ENCODE measurements at regions not wholly inside any gene's neighbourhood (a gene's known extent, or its start where the extent isn't known, plus 50 kb on each side); places are given as distances from the start of the nearest gene placed in this dataset.

GRCh38 chr1:219812491-219813203 is 115.7 kb downstream of the SLC30A10 start:
- TF ChIP-seq, protein P1, sequence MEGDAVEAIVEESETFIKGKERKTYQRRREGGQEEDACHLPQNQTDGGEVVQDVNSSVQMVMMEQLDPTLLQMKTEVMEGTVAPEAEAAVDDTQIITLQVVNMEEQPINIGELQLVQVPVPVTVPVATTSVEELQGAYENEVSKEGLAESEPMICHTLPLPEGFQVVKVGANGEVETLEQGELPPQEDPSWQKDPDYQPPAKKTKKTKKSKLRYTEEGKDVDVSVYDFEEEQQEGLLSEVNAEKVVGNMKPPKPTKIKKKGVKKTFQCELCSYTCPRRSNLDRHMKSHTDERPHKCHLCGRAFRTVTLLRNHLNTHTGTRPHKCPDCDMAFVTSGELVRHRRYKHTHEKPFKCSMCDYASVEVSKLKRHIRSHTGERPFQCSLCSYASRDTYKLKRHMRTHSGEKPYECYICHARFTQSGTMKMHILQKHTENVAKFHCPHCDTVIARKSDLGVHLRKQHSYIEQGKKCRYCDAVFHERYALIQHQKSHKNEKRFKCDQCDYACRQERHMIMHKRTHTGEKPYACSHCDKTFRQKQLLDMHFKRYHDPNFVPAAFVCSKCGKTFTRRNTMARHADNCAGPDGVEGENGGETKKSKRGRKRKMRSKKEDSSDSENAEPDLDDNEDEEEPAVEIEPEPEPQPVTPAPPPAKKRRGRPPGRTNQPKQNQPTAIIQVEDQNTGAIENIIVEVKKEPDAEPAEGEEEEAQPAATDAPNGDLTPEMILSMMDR (IDR thresholded peaks at IDR 0.05 in 2 of 3, conservative IDR thresholded peaks at IDR 0.05 in 1 of 3; ENCODE audit: borderline replicate concordance in 1 of 3, insufficient read depth in 1 of 3, low read depth in 2 of 3, low read length in 2 of 3), result peak; percentile 84 to 94 (median 85)
- peak; percentile 94 for TF ChIP-seq RAD21 (IDR thresholded peaks at IDR 0.05; ENCODE audit: low read depth)
- no peak for TF ChIP-seq POLR2AphosphoS5 (IDR thresholded peaks at IDR 0.05; ENCODE audit: low read depth, low read length)
- no peak for TF ChIP-seq POLR2A (IDR thresholded peaks at IDR 0.05; ENCODE audit: borderline replicate concordance, extremely low read depth, insufficient read depth, insufficient read length)
- no peak for TF ChIP-seq EZH2 (IDR thresholded peaks at IDR 0.05)
- TF ChIP-seq, protein P2, sequence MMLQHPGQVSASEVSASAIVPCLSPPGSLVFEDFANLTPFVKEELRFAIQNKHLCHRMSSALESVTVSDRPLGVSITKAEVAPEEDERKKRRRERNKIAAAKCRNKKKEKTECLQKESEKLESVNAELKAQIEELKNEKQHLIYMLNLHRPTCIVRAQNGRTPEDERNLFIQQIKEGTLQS (IDR thresholded peaks at IDR 0.05), result no peak
- no peak for TF ChIP-seq MAX (IDR thresholded peaks at IDR 0.05)
- peak; percentile 20 for TF ChIP-seq YY1 (IDR thresholded peaks at IDR 0.05; ENCODE audit: extremely low read depth, insufficient replicate concordance, low read depth, low read length)
- TF ChIP-seq REST (IDR thresholded peaks at IDR 0.05; ENCODE audit: low read depth), result no peak
- TF ChIP-seq CBX3 (IDR thresholded peaks at IDR 0.05; ENCODE audit: low read depth), result peak; percentile 39; the same call in 1 of the 2 replicates
- no peak for TF ChIP-seq JUND (IDR thresholded peaks at IDR 0.05)

All from HCT116 (cell line).